ENCODE measurements at regions not wholly inside any gene's neighbourhood (a gene's known extent, or its start where the extent isn't known, plus 50 kb on each side); places are given as distances from the start of the nearest gene placed in this dataset.

GRCh38 chr6:8243475-8243874, 141.1 kb upstream of the EEF1E1 start:
- no peaks in the 10 kb centered on the region for H3K9me3 Mint-ChIP-seq
- no peaks in the 10 kb centered on the region for H3K36me3 Mint-ChIP-seq (ENCODE audit: low read depth)

GRCh38 chr6:8242885-8243284, 140.5 kb upstream of the EEF1E1 start:
- no peak overlapping the region for H3K4me3 Mint-ChIP-seq
- no peak for TF ChIP-seq CTCF (conservative IDR thresholded peaks at IDR 0.05)
- no peaks in the 10 kb centered on the region for H3K36me3 Mint-ChIP-seq (ENCODE audit: low read depth)
- DNase-seq (ENCODE audit: low read depth, low spot score), result no peak
- H3K9me3 Mint-ChIP-seq, result no peaks in the 10 kb centered on the region
- H3K27me3 Mint-ChIP-seq (ENCODE audit: low read depth), result no peaks in the 10 kb centered on the region
- H3K27ac Mint-ChIP-seq (ENCODE audit: unreplicated experiment), result no peak overlapping the region
- H3K4me1 Mint-ChIP-seq, result peaks cover 48% of the 10 kb centered on the region

More at GRCh38 chr6:8243475-8243874, 141.1 kb upstream of the EEF1E1 start:
- no peaks in the 10 kb centered on the region for H3K27me3 Mint-ChIP-seq (ENCODE audit: low read depth)
- no peak for DNase-seq (ENCODE audit: low read depth, low spot score)
- H3K4me3 Mint-ChIP-seq, result no peak overlapping the region
- H3K27ac Mint-ChIP-seq (ENCODE audit: unreplicated experiment), result no peak overlapping the region
- peaks cover 42% of the 10 kb centered on the region for H3K4me1 Mint-ChIP-seq
- TF ChIP-seq CTCF (conservative IDR thresholded peaks at IDR 0.05), result no peak

GRCh38 chr6:8240301-8240700, 138.0 kb upstream of the EEF1E1 start:
- Mint-ChIP-seq H3K4me1 (peaks cover 50% of the 10 kb centered on the region), H3K27ac (ENCODE audit: unreplicated experiment) (no peak overlapping the region)
- no peak for DNase-seq (ENCODE audit: low read depth, low spot score)

GRCh38 chr6:8238773-8239683, 136.7 kb upstream of the EEF1E1 start:
- no peak for DNase-seq (ENCODE audit: low read depth, low spot score)
- no peaks in the 10 kb centered on the region for H3K36me3 Mint-ChIP-seq (ENCODE audit: low read depth)
- no peak for TF ChIP-seq CTCF (conservative IDR thresholded peaks at IDR 0.05)
- no peak overlapping the region for H3K27ac Mint-ChIP-seq (ENCODE audit: unreplicated experiment)
- H3K27me3 Mint-ChIP-seq (ENCODE audit: low read depth), result no peaks in the 10 kb centered on the region
- H3K4me3 Mint-ChIP-seq, result no peak overlapping the region
- H3K9me3 Mint-ChIP-seq, result no peaks in the 10 kb centered on the region
- peaks cover 50% of the 10 kb centered on the region for H3K4me1 Mint-ChIP-seq

More at GRCh38 chr6:8240301-8240700, 138.0 kb upstream of the EEF1E1 start:
- Mint-ChIP-seq H3K9me3 (no peaks in the 10 kb centered on the region), H3K36me3 (ENCODE audit: low read depth) (no peaks in the 10 kb centered on the region), H3K27me3 (ENCODE audit: low read depth) (no peaks in the 10 kb centered on the region), H3K4me3 (no peak overlapping the region)
- no peak for TF ChIP-seq CTCF (conservative IDR thresholded peaks at IDR 0.05)

GRCh38 chr6:8237668-8238067, 135.3 kb upstream of the EEF1E1 start:
- Mint-ChIP-seq H3K27ac (ENCODE audit: unreplicated experiment) (no peak overlapping the region), H3K4me3 (no peak overlapping the region), H3K36me3 (ENCODE audit: low read depth) (no peaks in the 10 kb centered on the region), H3K9me3 (no peaks in the 10 kb centered on the region), H3K27me3 (ENCODE audit: low read depth) (no peaks in the 10 kb centered on the region), H3K4me1 (peaks cover 39% of the 10 kb centered on the region)
- TF ChIP-seq CTCF (conservative IDR thresholded peaks at IDR 0.05), result no peak
- no peak for DNase-seq (ENCODE audit: low read depth, low spot score)
